Endothelial cell of umbilical vein (primary cell): ENCODE measurements at regions not wholly inside any gene's neighbourhood (a gene's known extent, or its start where the extent isn't known, plus 50 kb on each side); places are given as distances from the start of the nearest gene placed in this dataset.

ENCODE experiments used
- POLR2A ChIP-seq: IDR thresholded peaks from 2 replicates; pipeline ENCODE4 v1.6.1; 2012; ENCODE audit warnings: low read depth, mild to moderate bottlenecking, control low read depth, low read length
- TF ChIP-seq, protein P1 (sequence below), 2 donors: IDR thresholded peaks; 1 replicate in 1 of 2; 2 replicates in 1 of 2; pipeline ENCODE4 v1.5.1; 2011; ENCODE audit warnings: low read length in 2 of 2, mild to moderate bottlenecking in 2 of 2, moderate library complexity in 2 of 2, control low read depth in 1 of 2, inconsistent platforms in 1 of 2, low read depth in 1 of 2; ENCODE audit not compliant: insufficient read depth in 1 of 2; ENCODE audit errors: extremely low read depth in 1 of 2

DNA sequence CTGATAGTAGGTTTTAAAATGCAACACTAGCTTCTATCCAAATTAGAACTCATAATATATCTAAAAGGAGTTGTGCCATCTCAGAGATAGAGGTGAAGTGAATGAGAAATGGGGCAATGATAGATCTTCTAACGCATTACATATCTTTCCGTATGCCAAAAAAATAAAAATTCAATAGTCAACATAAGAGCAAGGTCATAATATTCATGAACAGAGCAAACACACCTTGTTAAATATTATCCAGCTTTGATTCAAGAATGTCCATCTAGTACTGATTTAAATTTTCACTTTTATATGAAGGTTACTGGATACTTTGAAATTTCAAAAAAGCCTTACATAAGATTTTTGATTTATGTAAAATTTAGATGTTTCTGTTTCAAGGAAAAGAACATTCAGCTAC lies 554.5 kb downstream of the NSUN3 start:
- no peak for TF ChIP-seq POLR2A
- TF ChIP-seq, protein P1, sequence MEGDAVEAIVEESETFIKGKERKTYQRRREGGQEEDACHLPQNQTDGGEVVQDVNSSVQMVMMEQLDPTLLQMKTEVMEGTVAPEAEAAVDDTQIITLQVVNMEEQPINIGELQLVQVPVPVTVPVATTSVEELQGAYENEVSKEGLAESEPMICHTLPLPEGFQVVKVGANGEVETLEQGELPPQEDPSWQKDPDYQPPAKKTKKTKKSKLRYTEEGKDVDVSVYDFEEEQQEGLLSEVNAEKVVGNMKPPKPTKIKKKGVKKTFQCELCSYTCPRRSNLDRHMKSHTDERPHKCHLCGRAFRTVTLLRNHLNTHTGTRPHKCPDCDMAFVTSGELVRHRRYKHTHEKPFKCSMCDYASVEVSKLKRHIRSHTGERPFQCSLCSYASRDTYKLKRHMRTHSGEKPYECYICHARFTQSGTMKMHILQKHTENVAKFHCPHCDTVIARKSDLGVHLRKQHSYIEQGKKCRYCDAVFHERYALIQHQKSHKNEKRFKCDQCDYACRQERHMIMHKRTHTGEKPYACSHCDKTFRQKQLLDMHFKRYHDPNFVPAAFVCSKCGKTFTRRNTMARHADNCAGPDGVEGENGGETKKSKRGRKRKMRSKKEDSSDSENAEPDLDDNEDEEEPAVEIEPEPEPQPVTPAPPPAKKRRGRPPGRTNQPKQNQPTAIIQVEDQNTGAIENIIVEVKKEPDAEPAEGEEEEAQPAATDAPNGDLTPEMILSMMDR (IDR thresholded peaks at IDR 0.05; ENCODE audit: extremely low read depth in 1 of 2, insufficient read depth in 1 of 2, low read depth in 1 of 2, low read length in 2 of 2) = no peak
